H9 (cell line): ENCODE measurements at regions not wholly inside any gene's neighbourhood (a gene's known extent, or its start where the extent isn't known, plus 50 kb on each side); places are given as distances from the start of the nearest gene placed in this dataset.

Experiments used
- DNase-seq: peaks from one replicate; pipeline ENCODE4 v3.0.0-alpha.2; 2017
- H2AFZ ChIP-seq: one replicate; pipeline ENCODE4 v1.6.1; 2013; ENCODE audit warnings: mild to moderate bottlenecking, low read length, control low read depth, moderate library complexity
- H2AK5ac ChIP-seq: 2 replicates; pipeline ENCODE4 v1.6.1; 2013; ENCODE audit warnings: low read length, control low read depth, mixed read lengths; ENCODE audit not compliant: insufficient read length
- H2BK120ac ChIP-seq: one replicate; pipeline ENCODE4 v1.6.1; 2013; ENCODE audit warnings: low read depth, mild to moderate bottlenecking, low read length, control low read depth, inconsistent platforms; ENCODE audit not compliant: poor library complexity, severe bottlenecking
- H2BK12ac ChIP-seq: 2 replicates; pipeline ENCODE4 v1.6.1; 2013; ENCODE audit warnings: low read length, control low read depth, mixed read lengths, low read depth; ENCODE audit not compliant: insufficient read length
- H2BK15ac ChIP-seq: 2 replicates; pipeline ENCODE4 v1.6.1; 2013; ENCODE audit warnings: low read depth, low read length, control low read depth
- H2BK20ac ChIP-seq: one replicate; pipeline ENCODE4 v1.6.1; 2013; ENCODE audit warnings: low read depth, mild to moderate bottlenecking, low read length, control low read depth, inconsistent platforms; ENCODE audit not compliant: poor library complexity, severe bottlenecking
- H2BK5ac ChIP-seq: 2 replicates; pipeline ENCODE4 v1.6.1; 2013; ENCODE audit warnings: low read length, control low read depth, mixed read lengths; ENCODE audit not compliant: insufficient read length
- H3K14ac ChIP-seq: 2 replicates; pipeline ENCODE4 v1.6.1; 2013; ENCODE audit warnings: low read length, control low read depth; ENCODE audit not compliant: insufficient read depth
- H3K18ac ChIP-seq: 2 replicates; pipeline ENCODE4 v1.6.1; 2013; ENCODE audit warnings: low read depth, mild to moderate bottlenecking, mixed read lengths, low read length, control low read depth; ENCODE audit not compliant: insufficient read length
- H3K23ac ChIP-seq: 2 replicates; pipeline ENCODE4 v1.6.1; 2013; ENCODE audit warnings: low read length, control low read depth, mixed read lengths, low read depth; ENCODE audit not compliant: insufficient read length
- H3K23me2 ChIP-seq: 2 replicates; pipeline ENCODE4 v1.6.1; 2013; ENCODE audit warnings: low read depth, mild to moderate bottlenecking, mixed read lengths, low read length, control low read depth; ENCODE audit not compliant: insufficient read length, poor library complexity, severe bottlenecking
- H3K27ac ChIP-seq: 2 replicates; pipeline ENCODE4 v1.5.1; 2013; ENCODE audit warnings: low read length, control low read depth, mixed read lengths, low read depth; ENCODE audit not compliant: insufficient read length
- H3K27me3 ChIP-seq: 2 replicates; pipeline ENCODE4 v1.6.1; 2013; ENCODE audit warnings: low read length, control low read depth, inconsistent platforms; ENCODE audit not compliant: insufficient read depth
- H3K4ac ChIP-seq: 2 replicates; pipeline ENCODE4 v1.6.1; 2013; ENCODE audit warnings: low read depth, mild to moderate bottlenecking, control low read depth, inconsistent platforms, low read length, moderate library complexity
- H3K4me1 ChIP-seq: 2 replicates; pipeline ENCODE4 v1.6.1; 2013; ENCODE audit warnings: low read length, control low read depth, inconsistent platforms; ENCODE audit not compliant: insufficient read depth
- H3K4me2 ChIP-seq: 2 replicates; pipeline ENCODE4 v1.6.1; 2013; ENCODE audit warnings: low read length, control low read depth, mixed read lengths; ENCODE audit not compliant: insufficient read length, insufficient read depth
- H3K56ac ChIP-seq: 2 replicates; pipeline ENCODE4 v1.6.1; 2013; ENCODE audit warnings: low read depth, mild to moderate bottlenecking, mixed read lengths, low read length, control low read depth; ENCODE audit not compliant: insufficient read length
- H3K79me1 ChIP-seq: 2 replicates; pipeline ENCODE4 v1.6.1; 2013; ENCODE audit warnings: low read depth, mild to moderate bottlenecking, moderate library complexity, low read length, control low read depth, inconsistent platforms; ENCODE audit not compliant: insufficient read depth, poor library complexity, severe bottlenecking
- H3K79me2 ChIP-seq: 2 replicates; pipeline ENCODE4 v1.6.1; 2013; ENCODE audit warnings: low read length, control low read depth, inconsistent platforms; ENCODE audit not compliant: insufficient read depth
- H3K9ac ChIP-seq: 2 replicates; pipeline ENCODE4 v1.6.1; 2013; ENCODE audit warnings: low read length, control low read depth, mixed read lengths; ENCODE audit not compliant: insufficient read length; ENCODE audit errors: extremely low read depth
- H3K9me3 ChIP-seq: one replicate; pipeline ENCODE4 v1.6.1; 2013; ENCODE audit warnings: low read depth, low read length, inconsistent platforms; ENCODE audit not compliant: control insufficient read depth
- H3T11ph ChIP-seq: one replicate; pipeline ENCODE4 v1.6.1; 2013; ENCODE audit warnings: mild to moderate bottlenecking, low read length, control low read depth, inconsistent platforms
- H4K20me1 ChIP-seq: one replicate; pipeline ENCODE4 v1.6.1; 2013; ENCODE audit not compliant: control insufficient read depth, insufficient read length, insufficient read depth
- H4K5ac ChIP-seq: 2 replicates; pipeline ENCODE4 v1.6.1; 2013; ENCODE audit warnings: low read depth, mild to moderate bottlenecking, mixed read lengths, low read length, control low read depth; ENCODE audit not compliant: insufficient read length
- H4K8ac ChIP-seq: replicated peaks from 2 replicates; pipeline ENCODE4 v1.6.1; 2013; ENCODE audit warnings: low read length, control low read depth, mixed read lengths, low read depth; ENCODE audit not compliant: insufficient read length
- H4K91ac ChIP-seq: 2 replicates; pipeline ENCODE4 v1.6.1; 2013; ENCODE audit warnings: low read depth, mild to moderate bottlenecking, moderate library complexity, mixed read lengths, low read length, control low read depth; ENCODE audit not compliant: insufficient read length
- H3K27ac Mint-ChIP-seq, 3 experiments: 2 replicates in 2 of 3; 3 replicates in 1 of 3; pipeline ENCODE4 v1.8.0; 2020 to 2021; ENCODE audit warnings: mixed read lengths in 3 of 3, mild to moderate bottlenecking in 1 of 3, moderate library complexity in 1 of 3
- H3K27me3 Mint-ChIP-seq: 2 replicates; pipeline ENCODE4 v1.8.0; 2021; ENCODE audit warnings: low read depth, mild to moderate bottlenecking, moderate library complexity, mixed read lengths
- H3K36me3 Mint-ChIP-seq, 3 experiments: 2 replicates in 2 of 3; 3 replicates in 1 of 3; pipeline ENCODE4 v1.8.0; 2020 to 2021; ENCODE audit warnings: low read depth in 3 of 3, mixed read lengths in 3 of 3; ENCODE audit not compliant: insufficient read depth in 1 of 3
- H3K4me1 Mint-ChIP-seq, 2 experiments: 2 replicates each; pipeline ENCODE4 v1.8.0; 2020; ENCODE audit warnings: mixed read lengths in 2 of 2
- H3K4me3 Mint-ChIP-seq, 2 experiments: 2 replicates in 1 of 2; 3 replicates in 1 of 2; pipeline ENCODE4 v1.8.0; 2020 to 2021; ENCODE audit warnings: mild to moderate bottlenecking in 2 of 2, mixed read lengths in 2 of 2, moderate library complexity in 1 of 2
- H3K9me3 Mint-ChIP-seq, 2 experiments: 2 replicates in 1 of 2; 3 replicates in 1 of 2; pipeline ENCODE4 v1.8.0; 2020; ENCODE audit warnings: mild to moderate bottlenecking in 2 of 2, mixed read lengths in 2 of 2, moderate library complexity in 1 of 2
- CTCF ChIP-seq: fragments of 200-600 bp; sonication (generic); conservative IDR thresholded peaks from 3 replicates; pipeline ENCODE4 v1.8.0; 2021; ENCODE audit warnings: antibody characterized with exemption, mild to moderate bottlenecking
- WGBS: extraction: QIAGEN DNeasy Blood & Tissue Kit; methylation state at CpG from one replicate; pipeline ENCODE4 v1.1.7; 2013; ENCODE audit warnings: missing lambda C conversion rate, low lambda C conversion rate, mixed read lengths; ENCODE audit not compliant: insufficient read length; ENCODE audit errors: extremely low coverage; 5-methylcytosine and 5-hydroxymethylcytosine counted together

GRCh38 chr1:219042769-219043168, 130.9 kb upstream of the LYPLAL1 start:
- H2BK5ac ChIP-seq: no peak overlapping the region
- H3K18ac ChIP-seq: no peak overlapping the region
- H3K9ac ChIP-seq: no peak overlapping the region
- H2AK5ac ChIP-seq: no peak overlapping the region
- Mint-ChIP-seq H3K36me3 (peaks cover 4 to 11% (median 6%) of the 10 kb centered on the region in 3 experiments; a peak in 5 of 7 replicates), H3K27ac (no peak overlapping the region), H3K4me3 (no peak overlapping the region), H3K4me1 (0 out of 4 replicates have a peak, but pooled peaks cover 0 to 2% of the 10 kb centered on the region in 2 experiments), H3K9me3 (peaks cover 12 to 15% of the 10 kb centered on the region in 2 experiments), H3K27me3 (no peaks in the 10 kb centered on the region)
- H2AFZ ChIP-seq: no peak overlapping the region
- H3K79me1 ChIP-seq: no peaks in the 10 kb centered on the region
- H3K27ac ChIP-seq: no peak overlapping the region
- WGBS: no CpG with 5 or more reads among the region's 2 CpGs
- no peak overlapping the region for H2BK15ac ChIP-seq
- no peaks in the 10 kb centered on the region for H3K9me3 ChIP-seq
- no peaks in the 10 kb centered on the region for H3K27me3 ChIP-seq
- no peak overlapping the region for H2BK12ac ChIP-seq
- H3K4ac ChIP-seq: no peak overlapping the region
- H3K14ac ChIP-seq: no peak overlapping the region
- DNase-seq: no peak
- H3K4me1 ChIP-seq: no peaks in the 10 kb centered on the region
- H4K20me1 ChIP-seq: no peaks in the 10 kb centered on the region
- H3K23ac ChIP-seq: no peak overlapping the region
- H3K4me2 ChIP-seq: no peak overlapping the region
- H3K79me2 ChIP-seq: no peaks in the 10 kb centered on the region
- H2BK120ac ChIP-seq: no peak overlapping the region
- no peak overlapping the region for H4K8ac ChIP-seq
- no peak overlapping the region for H4K5ac ChIP-seq
- no peak overlapping the region for H2BK20ac ChIP-seq
- no peak for TF ChIP-seq CTCF
- no peak overlapping the region for H4K91ac ChIP-seq
- H3T11ph ChIP-seq: no peak overlapping the region
- H3K23me2 ChIP-seq: no peaks in the 10 kb centered on the region
- H3K56ac ChIP-seq: no peak overlapping the region
